ENCODE measurements at regions not wholly inside any gene's neighbourhood (a gene's known extent, or its start where the extent isn't known, plus 50 kb on each side); places are given as distances from the start of the nearest gene placed in this dataset.

DNA sequence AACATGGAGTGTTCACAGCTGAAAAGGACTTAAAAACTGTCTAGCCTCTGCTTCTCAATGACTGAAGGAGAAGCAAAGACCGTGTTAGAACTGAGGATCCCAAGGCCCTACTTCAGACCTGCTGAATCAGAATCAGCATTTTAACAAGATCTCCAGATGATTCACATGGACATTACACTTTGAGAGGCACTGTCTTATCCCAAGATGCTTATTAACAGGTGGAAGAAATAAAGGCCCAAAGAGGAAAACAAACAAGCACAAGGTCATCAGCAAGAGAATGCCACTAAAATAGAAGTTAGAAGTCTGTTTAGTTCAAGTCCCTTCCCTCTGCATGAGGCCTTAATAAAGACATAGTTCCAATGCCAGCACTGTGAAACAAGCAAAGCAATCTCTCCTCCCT is 191.4 kb upstream of the BCL6 start:
- TF ChIP-seq CTCF (tag by site-specific recombination; IDR thresholded peaks at IDR 0.05) = no peak
- no peak for TF ChIP-seq ZNF704 (tag by site-specific recombination; IDR thresholded peaks at IDR 0.05)
- no peak for TF ChIP-seq ZNF658 (tag by site-specific recombination; IDR thresholded peaks at IDR 0.05)
- no peak for TF ChIP-seq ZFP37 (tag by site-specific recombination; IDR thresholded peaks at IDR 0.05)
- no peak for TF ChIP-seq HOXA7 (CRISPR knock-in tag; IDR thresholded peaks at IDR 0.05; ENCODE audit: borderline replicate concordance)
- no peak for TF ChIP-seq ZNF449 (tag by site-specific recombination; IDR thresholded peaks at IDR 0.05)
- no peak for TF ChIP-seq ZNF121 (tag by site-specific recombination; IDR thresholded peaks at IDR 0.05)
- TF ChIP-seq ZNF791 (tag by site-specific recombination; IDR thresholded peaks at IDR 0.05) = no peak
- TF ChIP-seq, protein P1, sequence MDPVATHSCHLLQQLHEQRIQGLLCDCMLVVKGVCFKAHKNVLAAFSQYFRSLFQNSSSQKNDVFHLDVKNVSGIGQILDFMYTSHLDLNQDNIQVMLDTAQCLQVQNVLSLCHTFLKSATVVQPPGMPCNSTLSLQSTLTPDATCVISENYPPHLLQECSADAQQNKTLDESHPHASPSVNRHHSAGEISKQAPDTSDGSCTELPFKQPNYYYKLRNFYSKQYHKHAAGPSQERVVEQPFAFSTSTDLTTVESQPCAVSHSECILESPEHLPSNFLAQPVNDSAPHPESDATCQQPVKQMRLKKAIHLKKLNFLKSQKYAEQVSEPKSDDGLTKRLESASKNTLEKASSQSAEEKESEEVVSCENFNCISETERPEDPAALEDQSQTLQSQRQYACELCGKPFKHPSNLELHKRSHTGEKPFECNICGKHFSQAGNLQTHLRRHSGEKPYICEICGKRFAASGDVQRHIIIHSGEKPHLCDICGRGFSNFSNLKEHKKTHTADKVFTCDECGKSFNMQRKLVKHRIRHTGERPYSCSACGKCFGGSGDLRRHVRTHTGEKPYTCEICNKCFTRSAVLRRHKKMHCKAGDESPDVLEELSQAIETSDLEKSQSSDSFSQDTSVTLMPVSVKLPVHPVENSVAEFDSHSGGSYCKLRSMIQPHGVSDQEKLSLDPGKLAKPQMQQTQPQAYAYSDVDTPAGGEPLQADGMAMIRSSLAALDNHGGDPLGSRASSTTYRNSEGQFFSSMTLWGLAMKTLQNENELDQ (tag by site-specific recombination; IDR thresholded peaks at IDR 0.05; ENCODE audit: low read depth) = no peak
- TF ChIP-seq MYNN (tag by site-specific recombination; IDR thresholded peaks at IDR 0.05; ENCODE audit: borderline replicate concordance) = no peak
- no peak for TF ChIP-seq ZNF202 (tag by site-specific recombination; IDR thresholded peaks at IDR 0.05; ENCODE audit: borderline replicate concordance)
- TF ChIP-seq ZBTB20 (tag by site-specific recombination; IDR thresholded peaks at IDR 0.05) = no peak

All from HEK293 (cell line).